PC-3 (cell line): ENCODE measurements at regions not wholly inside any gene's neighbourhood (a gene's known extent, or its start where the extent isn't known, plus 50 kb on each side); places are given as distances from the start of the nearest gene placed in this dataset.

Source experiments
- CTCF ChIP-seq: fragments of 300-600 bp; sonication (generic); conservative IDR thresholded peaks from 2 replicates; pipeline ENCODE4 v1.5.1; 2017; ENCODE audit warnings: antibody characterized with exemption, low read depth, mild to moderate bottlenecking, low read length
- EZH2 ChIP-seq: fragments of 300-600 bp; sonication (generic); IDR thresholded peaks from one replicate; pipeline ENCODE4 v1.6.1; 2017; ENCODE audit warnings: antibody characterized with exemption, mild to moderate bottlenecking, low read length; ENCODE audit not compliant: unreplicated experiment

GRCh38 chr11:32494629-32495028 is 59.3 kb upstream of the WT1 start:
- no peak for TF ChIP-seq EZH2
- no peak for TF ChIP-seq CTCF
